ENCODE measurements at regions not wholly inside any gene's neighbourhood (a gene's known extent, or its start where the extent isn't known, plus 50 kb on each side); places are given as distances from the start of the nearest gene placed in this dataset.

- TF ChIP-seq, protein P1, sequence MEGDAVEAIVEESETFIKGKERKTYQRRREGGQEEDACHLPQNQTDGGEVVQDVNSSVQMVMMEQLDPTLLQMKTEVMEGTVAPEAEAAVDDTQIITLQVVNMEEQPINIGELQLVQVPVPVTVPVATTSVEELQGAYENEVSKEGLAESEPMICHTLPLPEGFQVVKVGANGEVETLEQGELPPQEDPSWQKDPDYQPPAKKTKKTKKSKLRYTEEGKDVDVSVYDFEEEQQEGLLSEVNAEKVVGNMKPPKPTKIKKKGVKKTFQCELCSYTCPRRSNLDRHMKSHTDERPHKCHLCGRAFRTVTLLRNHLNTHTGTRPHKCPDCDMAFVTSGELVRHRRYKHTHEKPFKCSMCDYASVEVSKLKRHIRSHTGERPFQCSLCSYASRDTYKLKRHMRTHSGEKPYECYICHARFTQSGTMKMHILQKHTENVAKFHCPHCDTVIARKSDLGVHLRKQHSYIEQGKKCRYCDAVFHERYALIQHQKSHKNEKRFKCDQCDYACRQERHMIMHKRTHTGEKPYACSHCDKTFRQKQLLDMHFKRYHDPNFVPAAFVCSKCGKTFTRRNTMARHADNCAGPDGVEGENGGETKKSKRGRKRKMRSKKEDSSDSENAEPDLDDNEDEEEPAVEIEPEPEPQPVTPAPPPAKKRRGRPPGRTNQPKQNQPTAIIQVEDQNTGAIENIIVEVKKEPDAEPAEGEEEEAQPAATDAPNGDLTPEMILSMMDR (IDR thresholded peaks at IDR 0.05; ENCODE audit: borderline replicate concordance, extremely low read depth, low read length, poor library complexity, severe bottlenecking): no peak
- no peak for TF ChIP-seq EZH2 (IDR thresholded peaks at IDR 0.05; ENCODE audit: borderline replicate concordance, low read depth, low read length, severe bottlenecking)
Observed at GRCh38 chr3:167929968-167930367, 165.8 kb downstream of the GOLIM4 start.

Data from DND-41 (cell line).